GM15510 (cell line): ENCODE measurements at regions not wholly inside any gene's neighbourhood (a gene's known extent, or its start where the extent isn't known, plus 50 kb on each side); places are given as distances from the start of the nearest gene placed in this dataset.

Experiments used
- POLR2A ChIP-seq: IDR thresholded peaks from 3 replicates; pipeline ENCODE4 v1.6.1; 2011; ENCODE audit warnings: borderline replicate concordance; ENCODE audit not compliant: insufficient read length; ENCODE audit errors: extremely low read depth

GRCh38 chrX:4035874-4036273 is 322.4 kb upstream of the PRKX start:
- TF ChIP-seq POLR2A = no peak

- TF ChIP-seq POLR2A = no peak
Measured at GRCh38 chrX:4028151-4028550, 314.7 kb upstream of the PRKX start.

- TF ChIP-seq POLR2A = no peak
Measured at GRCh38 chrX:4005281-4005680, 291.8 kb upstream of the PRKX start.

GRCh38 chrX:4004822-4005221 is 291.4 kb upstream of the PRKX start:
- no peak for TF ChIP-seq POLR2A

GRCh38 chrX:3994315-3994714 is 280.9 kb upstream of the PRKX start:
- TF ChIP-seq POLR2A = no peak

- no peak for TF ChIP-seq POLR2A
Measured at GRCh38 chrX:3990569-3990968, 277.1 kb upstream of the PRKX start.

- no peak for TF ChIP-seq POLR2A
Measured at GRCh38 chrX:3968749-3969148, 255.3 kb upstream of the PRKX start.

- no peak for TF ChIP-seq POLR2A
Measured at GRCh38 chrX:3963980-3964379, 250.5 kb upstream of the PRKX start.

- TF ChIP-seq POLR2A = no peak
Measured at GRCh38 chrX:3962511-3963311, 249.3 kb upstream of the PRKX start.

- no peak for TF ChIP-seq POLR2A
Measured at GRCh38 chrX:3960952-3961351, 247.5 kb upstream of the PRKX start.

GRCh38 chrX:3951859-3952258 is 238.4 kb upstream of the PRKX start:
- TF ChIP-seq POLR2A = no peak

GRCh38 chrX:3950373-3950772 is 236.9 kb upstream of the PRKX start:
- TF ChIP-seq POLR2A = no peak

GRCh38 chrX:3943965-3944364 is 230.5 kb upstream of the PRKX start:
- no peak for TF ChIP-seq POLR2A

GRCh38 chrX:3940000-3940610 is 226.7 kb upstream of the PRKX start:
- no peak for TF ChIP-seq POLR2A

- no peak for TF ChIP-seq POLR2A
Measured at GRCh38 chrX:3938587-3938986, 225.1 kb upstream of the PRKX start.

GRCh38 chrX:3820167-3820566 is 106.7 kb upstream of the PRKX start:
- no peak for TF ChIP-seq POLR2A
